ENCODE measurements at regions not wholly inside any gene's neighbourhood (a gene's known extent, or its start where the extent isn't known, plus 50 kb on each side); places are given as distances from the start of the nearest gene placed in this dataset.

DNA sequence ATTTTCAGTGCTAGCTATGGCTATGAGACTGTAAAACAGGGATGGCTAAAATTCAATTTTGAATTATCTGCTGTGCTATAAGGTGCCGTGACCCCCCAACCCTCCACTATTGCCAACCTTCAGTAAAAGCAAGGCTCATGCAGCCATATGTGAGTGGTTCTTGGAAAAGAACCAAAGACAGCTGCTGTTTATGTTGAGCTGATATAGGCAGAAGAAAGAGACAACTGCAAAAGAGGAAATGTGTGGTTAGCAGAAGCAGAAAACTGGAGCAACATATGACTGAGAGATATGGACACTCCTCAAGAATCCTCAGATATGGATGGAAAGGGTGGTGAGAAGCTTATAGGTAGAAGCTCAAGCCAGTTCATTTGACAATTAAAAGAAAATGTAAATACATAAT, 200.3 kb downstream of the TLE1 start:
- DNase-seq (ENCODE audit: low read depth, low spot score), result no peak

DNA sequence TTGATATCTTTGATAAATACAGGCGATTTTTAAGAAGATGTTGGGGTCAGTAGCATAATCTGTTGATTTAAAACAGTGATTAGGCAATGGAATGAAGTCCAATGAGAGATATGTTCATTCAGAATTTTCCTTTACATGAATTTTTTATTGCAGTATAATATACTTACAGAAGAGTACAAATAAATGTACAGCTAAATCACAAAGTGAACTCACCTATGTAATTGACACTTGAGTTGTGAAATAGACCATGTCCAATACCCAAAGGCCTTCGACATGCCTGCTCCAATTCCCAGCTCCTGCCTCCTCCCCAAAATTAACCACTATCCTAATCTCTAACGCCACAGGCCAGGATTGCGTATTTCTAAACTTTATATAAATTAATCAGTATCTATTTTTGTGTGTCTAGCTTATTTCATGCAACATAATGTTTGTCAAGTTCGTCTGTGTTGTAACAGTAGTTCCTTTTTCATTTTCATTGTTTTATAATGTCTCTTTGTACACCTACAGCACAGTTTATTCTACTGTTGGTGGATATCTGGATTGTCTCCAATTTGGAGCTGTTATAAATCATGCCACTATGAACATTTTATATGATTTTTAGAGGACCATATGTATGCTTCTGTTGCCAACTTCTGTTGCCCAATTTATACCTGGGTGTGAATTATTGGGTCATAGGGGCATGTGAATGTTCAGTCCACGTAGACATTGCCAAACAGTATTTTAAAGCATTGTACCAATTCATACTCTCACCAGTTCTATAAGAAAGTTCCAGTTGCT, 208.3 kb downstream of the TLE1 start:
- DNase-seq (ENCODE audit: low read depth, low spot score), result no peak

DNA sequence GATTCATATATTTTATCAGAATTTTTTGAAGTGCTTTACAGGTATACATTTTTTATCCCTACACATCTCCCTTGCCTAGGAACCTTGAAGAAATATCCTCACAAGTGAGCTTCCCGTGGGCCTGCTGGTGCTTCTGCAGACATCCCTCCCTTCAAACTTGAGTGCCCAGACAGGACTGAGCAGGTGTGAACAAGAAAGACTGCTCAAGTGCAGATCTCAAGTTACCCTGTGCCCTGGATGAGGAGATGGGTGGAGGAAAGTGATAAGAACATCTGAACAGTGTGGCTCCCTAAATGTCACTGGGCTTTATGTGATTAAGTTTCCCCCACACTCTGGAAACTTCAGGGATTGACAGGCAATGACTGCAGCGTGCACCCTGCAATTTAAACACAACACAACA, 209.8 kb downstream of the TLE1 start:
- DNase-seq (ENCODE audit: low read depth, low spot score), result no peak

DNA sequence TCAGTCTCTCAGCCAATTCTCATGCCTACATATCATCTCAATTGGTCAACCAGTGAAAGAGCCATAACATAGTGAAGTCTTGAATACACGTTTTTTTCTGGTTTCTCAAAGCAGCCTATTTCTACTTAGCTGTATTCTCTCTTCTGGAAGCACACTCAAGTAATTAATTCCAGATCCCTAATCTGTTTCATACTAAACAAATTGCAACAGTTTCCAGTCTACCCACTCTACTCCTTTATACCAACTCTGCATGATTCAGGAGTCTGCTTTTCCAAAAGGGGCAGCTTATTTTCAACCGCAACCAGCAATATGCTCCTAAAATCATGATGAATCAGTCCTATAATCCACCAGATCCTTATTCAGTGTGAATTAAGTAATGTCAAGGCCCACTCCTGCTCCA, 211.7 kb downstream of the TLE1 start:
- no peak for DNase-seq (ENCODE audit: low read depth, low spot score)

DNA sequence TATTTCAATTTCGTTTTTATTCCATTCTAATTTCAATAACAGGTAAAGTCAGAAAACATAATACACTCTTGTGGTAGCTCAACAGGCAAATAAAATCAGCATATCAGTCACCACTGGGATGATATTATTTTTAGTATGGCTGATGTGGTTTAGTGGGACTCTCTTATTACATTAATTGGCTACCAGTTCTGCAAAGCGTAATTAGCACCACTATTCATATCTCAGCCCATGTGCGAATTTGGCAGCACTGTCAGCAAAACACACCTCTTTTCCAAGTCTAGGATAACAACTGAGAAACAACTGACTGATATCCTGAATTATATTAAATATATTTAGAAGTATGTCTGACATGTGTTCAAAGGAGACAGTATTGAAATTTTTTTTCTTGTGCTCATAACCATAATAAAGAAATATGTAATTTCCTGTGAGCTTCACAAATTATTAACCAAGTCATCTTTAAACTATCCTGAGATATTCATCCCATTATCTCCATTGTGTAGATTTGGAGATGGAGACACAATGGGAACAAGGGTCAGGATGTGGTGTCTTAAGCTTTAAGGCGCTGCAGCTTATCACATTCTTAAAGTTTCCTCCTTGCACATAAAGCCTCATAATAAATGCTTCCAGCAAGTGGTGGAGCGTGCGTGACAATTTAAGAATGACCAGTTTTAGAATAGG, 212.4 kb downstream of the TLE1 start:
- DNase-seq (ENCODE audit: low read depth, low spot score), result no peak

DNA sequence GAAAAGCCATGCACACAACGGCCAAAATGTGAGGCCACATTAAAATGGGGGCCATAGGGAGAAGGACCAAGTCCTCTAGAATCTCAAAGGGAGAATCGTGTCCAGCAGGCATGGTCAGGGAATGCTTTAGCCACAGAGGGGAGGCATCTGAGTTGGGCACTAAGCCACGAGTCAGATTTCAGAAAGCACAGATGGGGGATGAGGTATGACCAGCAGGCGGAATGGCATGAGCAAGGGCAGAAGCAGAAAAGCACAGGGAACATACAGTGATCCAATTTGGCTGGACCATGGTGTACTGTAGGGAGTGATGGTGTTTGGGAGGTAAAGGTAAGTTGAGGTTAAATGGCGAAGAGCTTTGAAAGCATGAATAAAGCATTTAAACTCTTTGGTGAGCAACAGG, 214.6 kb downstream of the TLE1 start:
- no peak for DNase-seq (ENCODE audit: low read depth, low spot score)

DNA sequence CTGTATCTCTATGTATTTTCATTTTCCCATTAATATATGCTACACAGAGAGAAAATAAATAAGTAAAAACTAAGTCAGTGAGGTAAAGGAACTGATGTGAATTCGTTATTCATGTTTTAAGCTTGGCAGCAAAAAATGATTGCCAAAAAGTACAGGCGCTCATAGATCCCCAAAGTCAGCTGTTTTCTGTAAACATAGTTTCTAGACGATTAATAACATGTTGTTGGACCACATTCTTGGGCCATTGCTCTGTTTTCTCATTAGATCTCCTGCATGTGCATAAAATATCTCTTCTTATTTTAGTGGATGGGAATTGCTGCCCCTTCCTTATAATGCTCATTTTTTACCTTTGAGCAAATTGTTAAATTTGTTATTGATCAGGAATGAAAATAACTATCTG, 215.2 kb downstream of the TLE1 start:
- DNase-seq (ENCODE audit: low read depth, low spot score), result no peak

DNA sequence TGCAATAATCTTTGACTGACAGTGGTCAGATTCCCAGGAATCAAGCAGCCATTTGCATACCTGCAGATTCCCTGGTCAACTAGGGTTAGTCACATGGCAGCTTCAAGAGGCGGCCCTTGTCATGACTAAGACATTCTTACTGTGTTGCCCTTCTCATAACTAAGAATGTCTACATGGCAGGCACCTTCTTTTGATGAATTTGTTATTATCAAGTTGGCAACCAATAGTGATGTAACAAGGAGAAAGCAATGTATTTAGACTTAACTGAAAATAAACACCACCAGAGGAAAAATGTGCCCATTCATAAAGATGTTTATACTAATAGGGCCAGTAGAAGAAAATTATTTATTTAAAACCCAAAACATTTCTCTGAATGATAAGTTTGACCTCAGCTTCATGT, 215.6 kb downstream of the TLE1 start:
- no peak for DNase-seq (ENCODE audit: low read depth, low spot score)

DNA sequence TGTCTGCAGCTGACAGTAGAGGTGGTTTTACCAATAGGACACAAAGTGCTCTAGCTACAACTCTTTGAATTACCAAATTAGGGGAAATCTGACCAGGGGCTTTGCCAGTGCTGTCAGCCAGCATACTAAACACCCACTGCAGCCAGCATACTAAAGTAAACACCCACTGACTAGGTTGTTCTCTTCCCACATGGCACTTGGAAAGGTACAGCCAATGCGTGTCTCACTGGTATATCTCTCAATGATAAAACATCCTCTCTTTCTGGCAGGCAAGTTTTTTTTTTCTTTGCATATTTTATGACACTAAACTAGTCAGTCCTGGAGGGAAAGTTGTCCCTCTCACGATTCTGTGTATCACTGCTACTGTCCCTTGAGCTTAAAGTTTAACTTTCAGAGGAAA, 216.1 kb downstream of the TLE1 start:
- DNase-seq (ENCODE audit: low read depth, low spot score), result no peak

DNA sequence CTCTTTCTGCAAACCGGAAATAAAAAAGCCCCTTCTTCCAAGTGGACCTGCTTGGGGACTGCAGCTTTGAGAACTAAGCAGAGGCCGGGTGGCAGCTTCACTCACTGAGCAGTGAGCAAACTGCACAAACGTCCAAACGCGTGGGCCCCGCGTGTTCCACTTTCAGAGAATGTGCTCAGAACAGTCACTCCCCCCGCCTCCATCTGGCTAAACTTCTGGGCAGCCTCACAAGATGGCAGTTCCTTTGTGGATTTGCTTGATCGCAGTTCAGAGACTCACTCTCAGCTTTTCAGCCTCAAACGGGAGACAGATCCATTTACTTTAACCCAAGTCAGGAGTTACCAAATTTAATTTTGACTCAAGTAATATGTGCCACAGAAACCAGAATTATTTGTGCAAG, 216.6 kb downstream of the TLE1 start:
- no peak for DNase-seq (ENCODE audit: low read depth, low spot score)

DNA sequence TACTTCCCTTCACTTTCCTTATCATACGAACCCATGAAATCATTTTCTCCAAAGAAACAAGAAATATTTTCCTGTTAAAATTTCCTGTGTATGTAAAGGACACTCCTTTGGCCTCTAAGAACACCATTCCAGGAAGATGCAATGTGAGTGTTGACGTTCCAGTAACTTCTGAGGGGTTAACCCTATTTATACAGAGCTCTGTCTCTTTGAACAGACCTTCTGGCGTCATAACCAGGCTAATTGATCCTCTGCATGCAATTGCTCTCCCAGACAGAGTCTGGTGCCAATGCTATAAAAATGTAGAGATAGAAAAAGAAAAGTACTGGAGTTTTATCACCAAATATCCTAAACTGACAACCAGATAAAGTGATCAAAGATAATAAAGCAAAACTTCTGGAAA, 218.5 kb downstream of the TLE1 start:
- no peak for DNase-seq (ENCODE audit: low read depth, low spot score)

DNA sequence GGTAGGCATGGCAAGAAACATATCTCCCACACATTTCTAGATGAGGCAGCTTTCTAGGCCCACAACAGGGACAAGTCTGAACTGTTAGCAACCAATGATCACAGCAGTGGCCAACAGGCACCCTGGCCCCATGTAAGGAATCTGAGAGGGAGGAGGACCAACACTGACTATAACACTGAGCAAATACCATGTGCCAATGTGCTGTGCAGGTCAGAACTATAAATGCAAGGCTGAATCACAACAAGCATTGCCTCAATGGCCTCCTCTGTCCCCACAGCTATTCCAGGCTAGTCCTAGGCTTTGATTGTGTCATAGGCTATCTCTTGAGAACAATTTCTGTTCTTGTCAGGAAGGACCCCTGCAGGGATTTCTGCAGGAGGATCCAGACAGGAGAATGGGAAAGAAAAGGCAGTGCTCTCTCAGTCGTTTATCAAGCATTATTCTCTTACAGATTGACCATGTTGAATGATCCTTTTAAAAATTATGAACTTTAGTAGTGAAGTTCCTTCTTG, 221.2 kb downstream of the TLE1 start:
- no peak for DNase-seq (ENCODE audit: low read depth, low spot score)

DNA sequence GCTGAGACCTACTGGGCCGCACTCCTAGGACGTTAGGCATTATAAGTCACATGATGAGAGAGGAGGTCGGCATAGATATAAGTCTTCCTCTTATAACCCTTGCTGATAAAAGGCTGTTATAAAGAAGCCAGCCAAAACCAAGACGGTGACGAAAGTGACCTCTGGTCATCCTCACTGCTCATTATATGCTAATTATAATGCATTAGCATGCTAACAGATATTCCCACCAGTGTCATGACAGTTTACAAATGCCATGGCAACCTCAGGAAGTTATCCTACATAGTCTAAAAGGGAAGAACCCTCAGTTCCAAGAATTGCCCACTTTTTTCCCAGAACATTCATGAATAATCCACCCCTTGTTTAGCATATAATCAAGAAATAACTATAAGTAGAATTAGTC, 222.4 kb downstream of the TLE1 start:
- no peak for DNase-seq (ENCODE audit: low read depth, low spot score)

DNA sequence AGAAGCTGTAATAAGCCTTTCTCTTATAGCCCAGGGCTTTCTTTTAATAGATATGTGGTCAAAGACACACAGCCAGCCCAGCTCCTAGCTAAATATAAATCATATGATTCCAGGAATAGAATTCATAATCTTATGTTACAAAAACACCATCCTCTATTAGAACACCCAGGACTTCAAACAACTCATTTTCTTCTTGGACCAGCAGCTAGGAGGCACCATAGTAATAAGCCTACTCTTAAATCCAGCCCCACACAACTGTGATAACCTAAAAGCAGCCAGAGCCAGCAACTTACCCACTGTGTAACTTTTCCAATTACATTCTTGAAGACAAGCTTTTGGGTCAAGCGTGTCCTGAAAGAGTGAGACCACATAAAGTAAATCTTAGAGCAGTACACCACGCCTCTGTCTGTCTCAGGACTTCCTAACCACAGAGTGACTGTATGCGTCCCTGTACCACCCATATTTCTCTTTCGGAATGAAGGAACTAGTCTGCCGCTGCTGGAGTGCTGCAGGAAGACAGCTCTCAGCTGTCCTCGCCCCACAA, 223.8 kb downstream of the TLE1 start:
- DNase-seq (ENCODE audit: low read depth, low spot score), result no peak

DNA sequence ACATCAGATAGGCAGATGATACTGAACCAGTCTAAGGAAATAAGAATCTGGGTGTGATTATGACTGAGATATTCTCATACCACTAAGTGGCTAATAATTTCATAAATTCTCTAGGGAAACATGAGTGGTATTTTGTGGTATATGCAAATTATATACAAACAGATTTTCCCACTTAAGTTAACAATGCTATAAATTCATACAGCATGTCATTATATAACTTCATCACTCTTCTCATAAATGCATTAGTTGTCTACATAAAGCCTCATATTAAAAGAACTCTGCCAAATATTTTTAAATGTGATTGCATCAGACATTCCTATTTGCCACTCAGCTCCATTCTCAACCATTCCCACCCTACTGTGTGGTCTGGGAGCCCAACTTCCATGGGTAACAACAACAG, 226.5 kb downstream of the TLE1 start:
- no peak for DNase-seq (ENCODE audit: low read depth, low spot score)

DNA sequence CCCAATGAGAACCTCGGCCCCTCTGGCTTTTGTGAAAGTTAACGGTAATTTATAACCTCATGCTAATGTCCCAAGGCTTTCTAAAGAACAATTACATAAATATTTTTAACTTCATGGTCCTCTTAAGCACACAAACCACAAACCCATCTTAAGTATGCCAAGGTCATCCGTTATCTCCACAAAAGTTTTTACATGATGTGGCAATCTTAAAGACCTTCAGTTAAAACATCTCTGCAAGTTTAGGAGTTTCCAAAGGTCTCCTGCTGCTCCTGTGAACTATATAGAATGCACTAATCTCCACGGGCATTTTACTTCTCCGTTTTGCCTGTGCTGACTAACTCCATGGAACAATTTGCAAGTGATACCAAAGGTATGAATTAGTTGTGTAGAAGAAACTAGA, 228.2 kb downstream of the TLE1 start:
- DNase-seq (ENCODE audit: low read depth, low spot score), result no peak

DNA sequence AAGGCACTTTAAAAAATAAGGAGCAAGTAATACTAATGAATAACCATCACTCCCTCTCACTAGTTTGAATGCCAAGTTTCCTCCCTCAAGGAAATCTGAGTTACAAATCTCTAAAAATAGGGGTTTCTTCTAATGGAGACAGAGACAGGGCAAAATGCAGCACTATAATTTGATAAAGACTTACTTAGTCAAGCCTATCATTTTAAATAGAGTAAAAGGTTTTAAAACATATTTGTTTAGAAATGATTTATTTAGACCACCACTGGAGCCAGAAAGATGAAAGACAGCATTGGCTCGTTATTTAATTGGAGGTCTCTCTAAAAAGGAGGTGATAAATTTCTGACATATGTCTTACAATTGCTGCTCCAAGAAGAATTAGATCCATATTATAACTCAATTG, 228.7 kb downstream of the TLE1 start:
- no peak for DNase-seq (ENCODE audit: low read depth, low spot score)

DNA sequence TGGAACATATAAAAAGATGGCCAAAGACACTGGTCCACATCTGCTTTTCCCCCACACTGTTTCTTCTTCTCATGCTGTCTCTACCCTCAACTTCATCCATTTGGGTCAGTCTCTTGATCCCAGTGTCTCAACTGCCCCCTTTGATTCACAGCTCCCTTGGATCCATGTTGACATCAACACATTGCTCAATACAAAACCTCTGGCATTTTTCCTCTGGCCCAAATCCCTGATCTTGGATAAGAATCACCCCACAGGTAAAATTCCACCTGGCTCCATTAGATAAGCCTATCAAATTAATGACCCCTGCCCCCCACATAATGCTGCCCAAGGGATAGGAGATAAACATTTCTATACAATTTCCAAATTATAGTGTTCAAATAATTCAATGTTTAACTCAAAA, 229.8 kb downstream of the TLE1 start:
- DNase-seq (ENCODE audit: low read depth, low spot score), result no peak

DNA sequence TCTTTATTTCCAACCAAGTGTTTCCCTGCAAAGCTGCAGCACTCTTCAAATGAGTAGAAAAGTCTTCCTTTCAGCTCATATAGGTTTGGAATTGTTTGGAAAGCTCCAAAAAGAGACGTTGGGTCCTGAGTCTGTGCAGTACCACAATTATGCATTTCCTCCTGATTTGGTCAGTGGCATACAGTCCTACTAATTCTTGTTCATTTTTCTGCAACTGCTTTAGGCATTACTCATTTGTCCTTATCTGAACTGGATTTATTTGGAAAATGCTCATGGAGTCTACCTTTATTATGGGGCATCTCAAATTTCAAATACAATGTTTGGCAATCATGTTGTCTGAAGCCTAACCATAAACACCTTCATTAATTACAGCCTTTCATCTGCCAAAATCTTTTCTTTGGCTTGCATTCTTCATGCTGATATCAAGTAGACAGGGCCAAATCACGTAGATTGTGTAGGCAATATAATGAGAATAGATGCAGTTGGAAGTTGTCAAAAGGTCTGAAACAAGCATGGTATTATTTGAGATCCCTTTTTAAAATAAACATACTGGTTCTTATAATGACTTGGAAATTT, 232.8 kb downstream of the TLE1 start:
- DNase-seq (ENCODE audit: low read depth, low spot score), result no peak

DNA sequence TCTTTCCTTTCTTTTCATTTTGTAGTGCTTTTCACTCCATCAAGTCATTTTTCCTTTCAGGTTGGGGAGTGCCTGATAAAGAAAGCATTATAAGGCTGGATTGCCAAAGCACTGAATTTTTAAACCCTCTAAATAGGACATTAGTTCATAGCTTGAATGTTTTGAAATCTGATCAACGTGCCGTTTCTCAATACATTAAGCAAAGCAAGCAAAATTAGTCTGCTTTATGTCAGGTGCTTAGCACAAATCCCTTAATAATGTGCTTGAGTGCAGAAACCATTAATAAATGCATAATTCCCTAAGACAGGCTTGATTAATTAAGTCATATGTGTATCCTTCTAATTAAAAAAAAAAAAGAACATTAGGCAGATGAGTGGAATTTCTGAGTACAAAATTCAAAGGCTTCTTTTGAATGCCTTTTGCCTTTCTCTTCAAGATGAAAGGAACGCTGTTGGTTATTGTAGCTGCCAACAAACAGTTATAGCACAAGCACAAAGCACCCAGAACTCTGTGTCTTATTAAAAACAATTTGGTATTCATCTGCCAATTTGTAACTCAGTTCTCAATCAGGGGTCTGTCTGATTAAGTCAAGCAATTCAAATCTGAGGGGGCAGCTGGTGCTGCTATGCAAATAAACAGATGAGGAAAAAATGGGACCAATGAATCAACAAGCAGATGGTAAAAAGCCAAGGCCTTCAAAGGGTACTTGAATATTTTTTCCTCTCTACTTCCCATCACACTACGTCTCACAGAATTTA, 233.7 kb downstream of the TLE1 start:
- DNase-seq (ENCODE audit: low read depth, low spot score), result no peak

DNA sequence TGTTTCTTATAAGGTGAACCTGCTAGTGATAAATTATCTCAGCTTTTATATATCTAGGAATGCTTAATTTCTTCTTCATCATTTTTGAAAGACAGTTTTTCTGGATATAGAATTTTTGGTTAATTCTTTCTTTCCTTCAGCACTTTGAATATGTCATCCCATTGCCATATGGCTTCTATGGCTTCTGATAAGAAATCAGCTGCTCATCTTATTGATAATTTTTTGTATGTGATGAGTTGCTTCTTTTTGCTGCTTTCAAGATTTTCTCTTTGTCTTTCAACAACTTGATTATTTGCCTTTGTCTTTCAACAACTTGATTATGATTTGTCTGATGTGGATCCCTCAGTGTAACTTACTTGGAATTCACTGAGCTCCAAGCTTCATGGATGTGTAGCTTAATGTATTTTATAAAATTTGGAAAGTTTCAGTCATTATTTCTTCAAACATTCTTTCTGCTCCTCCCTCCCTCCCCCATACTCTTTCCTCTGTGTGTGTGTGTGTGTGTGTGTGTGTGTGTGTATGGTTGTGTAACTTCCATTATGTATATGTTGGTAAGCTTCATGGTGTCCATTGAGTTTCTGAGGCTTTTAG, 243.9 kb downstream of the TLE1 start:
- DNase-seq (ENCODE audit: low read depth, low spot score), result no peak

DNA sequence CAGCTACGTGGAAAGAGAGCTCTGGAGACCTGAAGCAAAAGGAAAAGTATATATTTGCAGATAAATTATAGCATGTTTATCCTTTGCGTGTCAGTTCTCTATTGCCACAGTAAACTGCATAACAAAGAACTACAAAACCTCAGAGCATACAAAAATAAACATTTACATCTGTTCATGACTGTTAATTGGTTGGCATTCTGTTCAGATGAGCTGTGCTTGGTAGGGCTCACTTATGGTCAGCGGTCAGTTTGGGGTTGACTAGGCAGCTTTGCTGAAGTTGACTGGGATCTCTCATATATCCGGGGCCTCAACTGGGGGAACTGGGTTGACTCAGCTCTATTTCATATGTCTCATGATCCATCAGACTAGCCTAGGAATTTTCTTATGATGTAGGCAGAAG, 257.7 kb downstream of the TLE1 start:
- DNase-seq (ENCODE audit: low read depth, low spot score), result no peak
